GM12874 (cell line): ENCODE measurements at regions not wholly inside any gene's neighbourhood (a gene's known extent, or its start where the extent isn't known, plus 50 kb on each side); places are given as distances from the start of the nearest gene placed in this dataset.

Source experiments
- TF ChIP-seq, protein P1 (sequence below): IDR thresholded peaks from 2 replicates; pipeline ENCODE4 v1.5.1; 2011; ENCODE audit warnings: low read depth, mild to moderate bottlenecking, control low read depth, low read length, moderate library complexity; ENCODE audit not compliant: insufficient read depth

DNA sequence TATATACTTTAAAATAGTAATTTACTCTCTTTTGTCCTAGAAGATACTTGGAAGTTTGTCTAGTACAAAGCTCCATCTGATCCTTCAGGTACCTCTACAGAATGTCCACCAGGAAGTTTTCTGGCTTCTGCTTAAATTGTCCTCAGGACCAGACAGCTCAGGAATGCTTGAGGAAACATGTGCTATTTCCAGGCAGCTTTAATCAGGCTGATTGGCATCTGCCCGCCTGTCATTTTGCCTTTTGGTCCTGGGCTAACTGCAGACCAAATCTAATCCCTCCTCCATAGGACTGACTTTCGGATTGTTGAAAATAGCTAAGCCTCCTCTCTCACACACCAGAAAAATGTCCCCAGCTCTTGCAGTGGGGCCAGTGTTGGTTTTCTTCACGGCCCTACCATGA, 113.4 kb upstream of the RGMA start:
- TF ChIP-seq, protein P1, sequence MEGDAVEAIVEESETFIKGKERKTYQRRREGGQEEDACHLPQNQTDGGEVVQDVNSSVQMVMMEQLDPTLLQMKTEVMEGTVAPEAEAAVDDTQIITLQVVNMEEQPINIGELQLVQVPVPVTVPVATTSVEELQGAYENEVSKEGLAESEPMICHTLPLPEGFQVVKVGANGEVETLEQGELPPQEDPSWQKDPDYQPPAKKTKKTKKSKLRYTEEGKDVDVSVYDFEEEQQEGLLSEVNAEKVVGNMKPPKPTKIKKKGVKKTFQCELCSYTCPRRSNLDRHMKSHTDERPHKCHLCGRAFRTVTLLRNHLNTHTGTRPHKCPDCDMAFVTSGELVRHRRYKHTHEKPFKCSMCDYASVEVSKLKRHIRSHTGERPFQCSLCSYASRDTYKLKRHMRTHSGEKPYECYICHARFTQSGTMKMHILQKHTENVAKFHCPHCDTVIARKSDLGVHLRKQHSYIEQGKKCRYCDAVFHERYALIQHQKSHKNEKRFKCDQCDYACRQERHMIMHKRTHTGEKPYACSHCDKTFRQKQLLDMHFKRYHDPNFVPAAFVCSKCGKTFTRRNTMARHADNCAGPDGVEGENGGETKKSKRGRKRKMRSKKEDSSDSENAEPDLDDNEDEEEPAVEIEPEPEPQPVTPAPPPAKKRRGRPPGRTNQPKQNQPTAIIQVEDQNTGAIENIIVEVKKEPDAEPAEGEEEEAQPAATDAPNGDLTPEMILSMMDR = no peak

DNA sequence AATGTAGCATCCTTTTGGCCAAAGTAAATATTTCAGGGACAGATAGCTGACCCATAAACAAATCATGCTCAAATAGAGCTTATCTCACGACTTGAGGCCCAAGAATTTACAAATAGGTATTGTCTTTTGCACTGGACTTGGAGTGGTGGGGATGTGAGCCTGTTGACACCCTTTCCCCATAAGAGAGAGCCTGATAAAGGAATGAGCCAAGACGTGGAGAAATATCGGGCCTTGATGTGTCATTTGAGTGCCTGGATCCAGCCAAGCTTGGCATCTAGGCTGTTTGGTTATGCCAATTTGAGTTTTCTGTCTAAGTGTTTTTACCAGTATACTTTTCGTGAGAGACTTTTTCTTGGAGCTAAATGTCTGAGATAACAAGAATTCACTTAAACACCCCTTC, 112.9 kb upstream of the RGMA start:
- TF ChIP-seq, protein P1 = no peak

DNA sequence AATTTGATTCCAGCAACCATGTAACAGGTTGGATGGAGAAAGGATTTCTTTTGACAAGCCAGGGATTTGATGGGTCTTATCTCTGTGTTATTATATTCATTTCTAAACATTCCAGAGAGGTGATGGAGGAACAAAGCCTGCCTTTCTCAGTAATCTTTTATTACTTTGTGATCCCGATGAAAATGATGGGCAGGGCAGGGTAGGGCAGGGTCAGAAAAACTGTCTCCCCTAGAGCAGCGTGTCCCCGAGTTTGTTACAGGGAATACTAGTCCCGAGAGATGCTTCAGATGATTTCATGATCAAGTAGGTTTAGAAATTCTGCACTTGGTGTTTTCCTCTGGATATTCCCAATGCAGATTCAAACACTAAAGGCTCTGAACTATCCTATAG, 111.8 kb upstream of the RGMA start:
- TF ChIP-seq, protein P1 = no peak

DNA sequence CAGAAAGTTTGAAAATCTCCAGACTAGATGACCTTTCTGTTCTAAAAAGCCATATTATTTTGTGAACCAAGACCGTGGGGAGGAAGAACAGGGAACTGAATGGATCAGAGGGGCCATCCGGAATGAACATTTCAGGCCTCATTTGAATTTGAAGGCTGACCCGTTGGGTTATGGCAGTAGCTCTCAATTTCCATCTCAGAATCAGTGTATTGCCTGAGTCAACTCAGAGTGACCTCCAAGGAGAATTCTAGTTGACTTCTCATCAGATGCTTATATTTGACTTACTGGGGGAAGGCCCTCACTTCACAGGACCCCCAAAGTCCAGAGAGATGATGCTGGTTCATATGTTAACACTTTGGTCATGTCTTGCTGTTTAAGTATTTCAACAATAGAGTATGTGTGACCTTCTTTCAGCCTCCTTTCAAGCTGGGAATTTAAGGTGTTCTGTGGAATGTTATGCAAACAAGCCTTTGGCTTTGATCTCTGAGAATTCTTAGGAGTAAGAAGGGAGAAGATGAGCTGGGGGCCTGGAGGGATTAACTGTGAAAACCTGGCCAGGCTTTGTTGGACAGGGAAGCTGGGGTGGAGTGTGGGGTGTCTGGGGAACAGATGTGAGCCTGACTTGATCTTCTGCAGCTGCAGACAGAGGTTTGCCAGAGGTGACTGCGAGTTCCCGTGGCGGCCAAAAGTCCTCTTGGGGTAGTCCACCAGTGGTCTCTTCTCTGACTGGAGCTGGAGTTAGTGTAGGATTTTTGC, 111.2 kb upstream of the RGMA start:
- TF ChIP-seq, protein P1 = no peak

DNA sequence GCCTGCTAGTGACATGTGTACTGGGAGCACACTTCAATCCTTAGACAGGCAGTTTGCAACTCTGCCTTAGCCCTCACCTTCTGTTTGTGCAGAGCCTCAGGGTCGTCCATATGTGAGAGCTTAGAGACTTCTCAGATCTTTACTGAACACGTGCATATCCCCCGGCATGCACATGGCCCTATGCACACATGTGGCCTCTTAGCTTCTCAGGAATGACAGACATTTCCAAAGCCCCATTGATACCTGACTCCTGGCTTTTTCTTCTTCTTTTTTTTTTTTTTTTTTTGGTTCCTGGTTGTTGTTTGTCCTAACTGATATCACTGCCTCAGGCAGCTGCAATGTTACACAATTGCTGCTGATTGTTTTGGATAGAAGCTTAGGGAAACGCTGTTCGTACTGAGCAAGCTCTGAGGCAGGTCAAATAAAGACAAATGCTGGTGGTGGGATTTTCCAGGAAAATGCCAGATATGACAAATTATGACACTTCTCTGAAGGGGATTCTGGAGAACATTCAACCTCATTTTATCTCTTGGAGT, 107.2 kb upstream of the RGMA start:
- TF ChIP-seq, protein P1 = no peak

DNA sequence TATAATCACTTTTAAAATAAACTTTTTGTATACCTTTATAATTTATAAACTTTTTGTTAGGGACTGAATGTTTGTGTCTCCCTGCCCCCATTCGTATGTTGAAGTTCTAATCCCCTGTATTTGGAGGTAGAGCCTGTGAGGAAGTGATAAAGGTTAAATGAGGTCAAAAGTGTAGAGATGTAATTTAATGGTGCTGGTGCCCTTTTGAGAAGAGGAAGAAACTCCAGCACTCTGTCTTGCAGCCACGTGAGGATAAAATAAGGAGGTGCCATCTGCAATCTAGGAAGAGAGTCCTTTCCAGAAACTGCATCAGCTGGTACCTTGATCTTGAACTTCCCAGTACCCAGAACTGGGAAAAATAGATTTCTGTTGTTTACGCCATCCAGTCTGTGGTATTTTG, 106.1 kb upstream of the RGMA start:
- TF ChIP-seq, protein P1 = no peak

DNA sequence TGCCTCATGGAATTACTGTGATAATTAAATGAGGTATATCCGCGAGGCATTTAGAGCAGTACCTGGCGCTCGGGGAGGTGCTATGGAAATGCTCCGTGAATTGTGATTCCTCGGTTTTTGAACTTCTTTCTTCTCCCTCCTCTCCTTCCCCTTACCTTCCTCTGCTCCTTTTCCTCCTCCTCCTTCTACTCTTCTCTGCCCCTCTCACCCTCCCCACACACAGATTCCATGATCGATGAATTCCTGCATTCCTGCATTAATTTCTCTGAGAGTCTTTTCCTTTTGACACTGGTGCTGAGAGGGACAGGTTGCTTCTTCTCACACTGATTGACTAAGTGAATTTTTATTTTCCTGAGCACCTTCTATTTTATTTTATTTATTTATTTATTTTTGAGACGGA, 101.2 kb upstream of the RGMA start:
- TF ChIP-seq, protein P1 = no peak

DNA sequence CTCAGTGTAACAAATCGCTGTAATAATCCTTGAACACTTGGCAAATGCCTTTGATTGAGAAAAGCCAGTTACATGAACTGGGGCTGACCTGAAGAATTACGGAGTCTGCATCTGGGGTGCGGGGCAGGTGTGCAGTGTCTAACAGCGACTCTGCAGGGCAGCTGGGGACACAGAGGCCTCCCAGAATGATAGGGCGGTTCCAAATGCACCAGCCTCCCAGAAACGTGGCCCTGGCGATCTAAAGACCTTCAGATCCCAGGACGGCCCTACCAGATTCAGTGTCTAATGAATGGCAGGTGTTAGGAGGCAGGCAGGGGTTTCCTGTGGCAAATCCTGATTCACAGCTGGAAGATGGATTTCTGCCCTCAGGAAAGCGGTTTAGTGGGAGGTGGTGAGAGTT, 100.5 kb upstream of the RGMA start:
- TF ChIP-seq, protein P1 = no peak
